Ovary (tissue), 3 donors: ENCODE measurements at regions not wholly inside any gene's neighbourhood (a gene's known extent, or its start where the extent isn't known, plus 50 kb on each side); places are given as distances from the start of the nearest gene placed in this dataset.

Experiments used
- POLR2A ChIP-seq: fragments of 450-650 bp; IDR thresholded peaks from one replicate; pipeline ENCODE4 v1.6.1; 2017; ENCODE audit warnings: antibody characterized with exemption, mild to moderate bottlenecking, moderate library complexity
- TF ChIP-seq, protein P1 (sequence below), 3 donors: fragments of 450-650 bp in 2 of 3; fragments of 200-600 bp in 1 of 3; IDR thresholded peaks; one replicate each; pipeline versions ENCODE4 v1.5.1 to v1.8.0; 2016 to 2022; ENCODE audit warnings: antibody characterized with exemption in 3 of 3, mild to moderate bottlenecking in 1 of 3
- donor health status: DM: no; HTN: no; CAD: no.

DNA sequence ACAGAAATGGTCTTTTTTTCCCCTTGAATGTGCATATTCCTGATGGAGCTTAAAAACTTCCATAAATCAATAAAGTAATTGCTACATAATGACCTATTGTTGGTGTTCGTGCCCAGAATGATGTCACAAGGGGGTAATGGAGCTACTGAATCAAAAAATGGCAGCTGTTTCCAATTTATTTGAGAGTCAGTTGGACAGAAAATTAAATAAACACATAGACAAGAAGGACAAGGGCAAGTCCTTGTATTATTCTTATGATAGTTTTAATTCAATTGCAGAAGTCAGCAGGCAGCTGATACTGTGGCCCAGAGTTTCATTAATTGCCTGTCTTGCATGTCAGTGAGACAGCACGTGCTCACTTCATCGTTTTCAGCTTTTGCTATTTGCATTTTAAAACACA lies 473.5 kb downstream of the ETNK1 start:
- TF ChIP-seq, protein P1, sequence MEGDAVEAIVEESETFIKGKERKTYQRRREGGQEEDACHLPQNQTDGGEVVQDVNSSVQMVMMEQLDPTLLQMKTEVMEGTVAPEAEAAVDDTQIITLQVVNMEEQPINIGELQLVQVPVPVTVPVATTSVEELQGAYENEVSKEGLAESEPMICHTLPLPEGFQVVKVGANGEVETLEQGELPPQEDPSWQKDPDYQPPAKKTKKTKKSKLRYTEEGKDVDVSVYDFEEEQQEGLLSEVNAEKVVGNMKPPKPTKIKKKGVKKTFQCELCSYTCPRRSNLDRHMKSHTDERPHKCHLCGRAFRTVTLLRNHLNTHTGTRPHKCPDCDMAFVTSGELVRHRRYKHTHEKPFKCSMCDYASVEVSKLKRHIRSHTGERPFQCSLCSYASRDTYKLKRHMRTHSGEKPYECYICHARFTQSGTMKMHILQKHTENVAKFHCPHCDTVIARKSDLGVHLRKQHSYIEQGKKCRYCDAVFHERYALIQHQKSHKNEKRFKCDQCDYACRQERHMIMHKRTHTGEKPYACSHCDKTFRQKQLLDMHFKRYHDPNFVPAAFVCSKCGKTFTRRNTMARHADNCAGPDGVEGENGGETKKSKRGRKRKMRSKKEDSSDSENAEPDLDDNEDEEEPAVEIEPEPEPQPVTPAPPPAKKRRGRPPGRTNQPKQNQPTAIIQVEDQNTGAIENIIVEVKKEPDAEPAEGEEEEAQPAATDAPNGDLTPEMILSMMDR (IDR thresholded peaks at IDR 0.05), result no peak
- no peak for TF ChIP-seq POLR2A
